ENCODE measurements at regions not wholly inside any gene's neighbourhood (a gene's known extent, or its start where the extent isn't known, plus 50 kb on each side); places are given as distances from the start of the nearest gene placed in this dataset.

DNA sequence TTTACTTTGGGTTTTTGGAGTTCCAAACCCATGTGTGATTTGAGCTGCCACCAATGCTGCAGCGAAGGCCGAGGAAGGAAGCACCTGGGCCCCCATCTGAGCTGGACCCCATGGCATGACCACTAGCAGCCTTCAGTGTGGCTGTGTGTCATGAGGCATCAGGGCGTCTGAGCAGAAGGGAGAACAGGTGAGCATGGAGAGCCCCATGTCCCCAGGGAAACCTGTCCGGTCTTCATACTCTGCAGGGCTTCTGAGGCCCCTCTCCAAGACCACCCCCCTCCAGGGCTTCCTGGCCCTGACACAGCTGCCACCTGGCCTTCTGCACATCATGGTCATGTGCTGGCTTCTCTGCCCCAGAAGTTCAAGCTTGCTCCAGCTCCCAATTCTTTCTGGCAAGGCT lies 169.1 kb upstream of the CST7 start:
- DNase-seq: peak; percentile 37

GRCh38 chr20:24780674-24781417 lies 168.2 kb upstream of the CST7 start:
- DNase-seq: peak; percentile 16

DNA sequence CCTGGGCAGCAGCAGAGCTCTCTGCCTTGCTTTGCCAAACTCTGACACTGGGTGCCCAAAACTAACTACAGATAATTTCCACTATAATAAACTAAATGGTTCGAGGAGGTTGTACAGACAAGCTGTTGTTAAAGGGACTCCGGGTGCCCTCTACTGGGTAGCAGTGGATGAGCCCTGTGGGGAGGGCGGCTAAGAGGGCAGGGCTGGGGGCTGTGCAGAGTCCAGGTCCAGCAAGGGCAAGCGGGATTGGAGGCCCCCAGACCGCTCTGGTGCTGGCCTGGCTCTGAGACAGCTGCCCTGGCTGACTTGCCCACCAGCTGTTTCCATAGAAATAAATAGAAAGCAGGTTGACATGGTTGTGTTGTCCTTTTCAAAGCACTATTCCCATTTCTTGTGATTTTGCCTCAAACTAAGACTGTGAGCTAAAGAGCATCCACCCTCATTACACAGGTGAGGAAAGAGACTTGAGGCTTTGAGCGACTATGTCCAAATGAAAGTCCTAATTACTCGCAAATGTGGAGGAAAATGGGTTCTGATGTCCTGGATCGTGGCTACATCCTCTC lies 167.6 kb upstream of the CST7 start:
- DNase-seq: peak; percentile 54

- peak; percentile 38 for DNase-seq
These were observed 166.8 kb upstream of the CST7 start for GRCh38 chr20:24782301-24782700.

GRCh38 chr20:24782801-24783630 lies 166.1 kb upstream of the CST7 start:
- DNase-seq: no peak

DNA sequence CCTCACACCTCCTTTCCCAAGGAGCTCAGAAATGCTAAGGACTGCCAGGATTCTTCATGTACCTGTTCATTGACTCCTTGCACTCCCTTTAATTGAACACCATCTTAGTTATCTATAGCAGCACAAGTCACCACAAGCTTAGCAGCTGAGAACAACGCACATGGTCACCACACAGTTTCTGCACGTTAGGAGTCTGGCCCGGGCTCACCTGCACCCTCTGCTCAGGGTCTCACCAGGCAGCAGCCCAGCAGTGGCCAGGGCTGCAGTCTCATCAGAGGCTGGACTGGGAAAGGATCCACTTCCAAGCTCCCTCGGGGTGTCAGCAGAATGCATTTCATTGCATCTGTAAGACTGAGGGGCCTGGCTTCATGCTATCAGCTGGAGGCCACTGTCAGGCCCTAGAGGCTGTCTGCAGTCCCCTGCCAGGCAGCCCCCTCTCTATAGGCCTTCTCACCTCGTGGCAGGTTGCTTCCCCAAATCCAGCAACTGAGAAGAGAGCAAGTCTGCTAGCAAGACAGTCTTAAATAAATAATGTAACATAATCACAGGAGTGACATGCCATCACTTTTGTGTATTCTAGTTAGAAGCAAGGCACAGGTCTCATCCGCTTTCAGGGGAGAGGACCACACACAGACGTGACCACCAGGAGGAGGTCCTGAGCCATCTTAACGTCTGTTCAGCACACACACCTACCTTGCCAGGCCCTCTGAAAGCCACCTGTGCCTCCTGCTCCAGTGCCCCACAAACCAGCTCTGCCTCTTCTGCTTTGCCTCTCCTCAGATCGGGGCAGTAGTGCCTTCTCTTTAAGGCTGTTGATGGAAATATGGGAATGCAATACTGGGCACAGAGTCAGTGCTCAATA lies 165.2 kb upstream of the CST7 start:
- DNase-seq: no peak

GRCh38 chr20:24784607-24785006 lies 164.5 kb upstream of the CST7 start:
- DNase-seq: no peak

- DNase-seq: no peak
These were observed 163.6 kb upstream of the CST7 start for GRCh38 chr20:24785141-24786110.

- no peak for DNase-seq
These were observed 163.0 kb upstream of the CST7 start for GRCh38 chr20:24786111-24786495.

DNA sequence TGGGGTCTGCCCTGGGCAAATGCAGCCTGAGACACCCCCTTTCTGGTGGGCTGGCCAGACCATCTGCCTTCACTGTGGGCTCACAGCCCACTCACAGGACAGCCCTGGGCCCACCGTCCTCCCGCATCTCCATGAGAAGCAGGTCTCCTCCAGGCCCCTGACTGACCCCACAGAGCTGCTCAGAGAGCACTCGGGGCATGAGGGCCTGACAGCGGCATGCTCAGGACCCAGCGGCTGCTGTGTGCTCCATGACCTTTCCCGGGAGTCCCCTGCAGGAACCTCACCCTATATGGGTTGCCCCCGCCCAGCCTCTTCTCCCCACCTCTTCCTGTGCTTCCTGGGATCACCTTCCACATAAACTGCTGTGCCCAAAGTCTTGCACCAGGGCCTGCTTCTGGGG lies 162.4 kb upstream of the CST7 start:
- DNase-seq: no peak

- no peak for DNase-seq
These were observed 162.0 kb upstream of the CST7 start for GRCh38 chr20:24787071-24787470.

DNA sequence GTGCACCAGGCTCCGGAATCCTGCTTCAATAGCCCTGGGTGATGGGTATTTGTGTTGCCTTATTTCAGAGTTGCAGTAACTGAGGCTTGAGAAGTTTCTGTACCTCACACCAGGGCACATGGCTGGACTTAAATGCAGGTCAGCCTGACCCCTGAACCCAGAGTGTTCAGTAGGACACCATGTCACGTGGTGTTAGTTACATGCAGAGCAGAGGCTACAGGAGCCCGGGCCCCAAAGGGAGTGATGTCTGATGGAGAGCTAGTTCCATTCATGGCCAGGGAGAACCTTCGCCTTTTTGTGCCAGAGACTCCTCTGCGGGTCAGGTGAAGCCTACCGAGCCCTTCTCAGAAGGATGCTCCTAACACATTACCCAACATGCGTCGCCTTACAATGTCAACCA lies 161.4 kb upstream of the CST7 start:
- no peak for DNase-seq

- DNase-seq: no peak
These were observed 159.2 kb upstream of the CST7 start for GRCh38 chr20:24789877-24790276.

DNA sequence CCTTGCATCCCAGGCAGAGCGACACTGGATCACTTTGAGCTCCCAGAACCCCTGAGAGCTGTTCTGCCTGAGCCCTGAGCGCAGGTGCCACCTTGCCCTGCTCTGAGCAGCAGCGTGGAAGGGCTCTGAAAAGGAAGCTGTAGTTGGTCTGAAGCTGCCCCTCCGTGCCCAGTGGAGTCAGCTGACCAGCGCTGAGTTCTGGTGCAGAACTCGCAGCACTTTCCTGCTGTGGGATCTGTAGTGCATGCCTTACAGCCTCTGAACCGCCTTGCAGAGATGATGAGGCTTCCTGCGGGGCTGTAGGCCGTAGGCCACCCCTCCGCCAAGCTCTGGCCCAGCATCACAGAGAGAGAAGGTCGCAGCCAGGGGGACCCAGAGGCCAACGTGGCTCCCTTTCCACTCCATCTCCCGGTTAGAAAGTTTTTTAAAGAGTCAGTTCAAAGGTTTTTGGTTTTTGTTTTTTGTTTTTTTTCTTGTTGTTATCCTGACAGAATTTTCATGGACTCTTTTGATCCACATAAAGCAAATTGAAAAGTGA lies 158.3 kb upstream of the CST7 start:
- no peak for DNase-seq

GRCh38 chr20:24791953-24792352 lies 157.1 kb upstream of the CST7 start:
- no peak for DNase-seq

DNA sequence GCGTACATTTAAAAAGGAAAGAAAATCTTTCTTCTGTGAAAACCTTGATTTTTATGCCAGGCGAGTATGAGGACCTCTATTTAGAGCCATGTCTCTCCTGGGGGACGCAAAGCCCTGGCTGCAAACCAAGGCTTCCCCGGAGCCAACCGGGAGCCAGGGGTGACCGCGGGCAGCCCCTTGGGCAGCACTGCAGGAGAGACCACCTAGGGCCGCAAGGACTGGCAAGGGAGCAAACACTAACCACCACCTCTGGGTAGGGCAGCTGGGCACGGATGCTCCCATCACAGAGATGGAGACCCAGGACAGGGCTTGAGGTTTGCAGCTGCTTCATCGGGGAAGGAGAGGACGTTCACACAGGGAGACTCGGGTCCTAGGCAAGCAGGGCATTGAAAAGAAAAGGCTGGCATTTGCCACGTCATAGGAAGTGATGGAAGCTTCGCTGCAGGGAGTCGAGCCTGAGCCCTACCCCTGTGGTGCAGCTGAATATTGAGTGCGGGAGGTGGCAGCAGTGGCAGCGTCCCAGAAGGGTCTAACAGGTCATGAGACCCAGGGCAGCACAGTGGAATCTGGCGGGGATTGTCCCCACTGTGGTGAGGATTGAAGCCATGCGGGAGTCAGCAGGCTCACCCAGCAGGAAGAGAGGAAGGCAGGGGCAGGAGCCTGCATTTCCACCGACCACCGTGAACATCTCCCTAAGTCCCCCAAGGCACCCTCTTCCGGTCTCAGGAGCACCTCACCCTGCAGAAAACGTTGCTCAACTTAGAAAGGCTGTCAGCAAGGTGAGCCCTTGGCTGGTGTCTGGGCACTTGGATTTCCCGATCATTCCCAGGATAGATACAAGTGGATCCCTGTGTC lies 156.2 kb upstream of the CST7 start:
- no peak for DNase-seq

DNA sequence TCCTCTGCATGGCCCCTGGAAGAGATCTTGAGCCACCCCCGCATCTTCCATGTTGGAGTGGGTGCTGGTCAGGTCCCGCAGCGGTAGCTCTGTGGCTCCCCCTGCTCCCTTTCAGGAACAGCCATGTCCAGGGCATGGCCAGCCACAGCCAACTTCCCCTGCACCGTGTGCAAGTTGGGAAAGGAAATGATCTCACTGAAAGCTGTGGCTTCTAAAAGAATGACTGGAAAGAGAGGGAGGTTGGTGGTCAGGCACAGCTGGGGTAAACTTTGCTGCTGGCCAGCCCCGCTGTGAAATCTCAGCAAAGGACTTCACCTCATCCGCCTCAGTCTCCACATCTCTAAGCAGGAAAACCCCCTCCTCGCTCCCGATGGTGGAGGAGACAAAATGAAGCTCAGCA lies 153.6 kb upstream of the CST7 start:
- no peak for DNase-seq

- DNase-seq: no peak
These were observed 152.8 kb upstream of the CST7 start for GRCh38 chr20:24796236-24796635.

- DNase-seq: no peak
These were observed 152.0 kb upstream of the CST7 start for GRCh38 chr20:24797113-24797512.
